HEK293 (cell line): ENCODE measurements at regions not wholly inside any gene's neighbourhood (a gene's known extent, or its start where the extent isn't known, plus 50 kb on each side); places are given as distances from the start of the nearest gene placed in this dataset.

Experiments used
- CTCF ChIA-PET: fragments of 350-600 bp; formaldehyde crosslinking; extraction: SDS; loops from one replicate; lab custom pipeline; 2021; ENCODE audit warnings: antibody characterized with exemption; lab: Yijun Ruan, JAX
- POLR2A ChIA-PET: fragments of 300-600 bp; formaldehyde crosslinking; extraction: SDS; loops from one replicate; lab custom pipeline; 2020; ENCODE audit warnings: antibody characterized with exemption, inconsistent platforms; lab: Yijun Ruan, JAX
- H3K27ac ChIP-seq: fragments of 200-500 bp; sonication (Bioruptor generic); 2 replicates; pipeline ENCODE4 v1.5.1; 2014; ENCODE audit warnings: low read depth, low read length, control low read depth, inconsistent platforms; ENCODE audit errors: extremely low read depth
- H3K36me3 ChIP-seq, 2 experiments: fragments of 200-500 bp in 1 of 2; sonication (Bioruptor generic) in 1 of 2; 1 replicate in 1 of 2; 2 replicates in 1 of 2; pipeline ENCODE4 v1.5.1; 2014 to 2017; ENCODE audit warnings: inconsistent platforms in 2 of 2, low read length in 2 of 2; ENCODE audit not compliant: control insufficient read depth in 2 of 2, insufficient read depth in 1 of 2
- H3K4me1 ChIP-seq: fragments of 200-500 bp; sonication (Bioruptor generic); 2 replicates; pipeline ENCODE4 v1.5.1; 2014; ENCODE audit warnings: mild to moderate bottlenecking, low read length, inconsistent platforms; ENCODE audit not compliant: control insufficient read depth, insufficient read depth
- H3K4me3 ChIP-seq: 2 replicates; pipeline ENCODE4 v1.5.1; 2011; ENCODE audit warnings: low read depth, mild to moderate bottlenecking, control low read depth, low read length, moderate library complexity
- H3K9me3 ChIP-seq: fragments of 200-500 bp; sonication (Bioruptor generic); 2 replicates; pipeline ENCODE4 v1.5.1; 2014; ENCODE audit warnings: low read depth, low read length, inconsistent platforms; ENCODE audit not compliant: control insufficient read depth, insufficient read depth
- BCL11B ChIP-seq: fragments of 450-650 bp; formaldehyde crosslinking; IDR thresholded peaks from 2 replicates; pipeline ENCODE4 v1.5.1; 2016; ENCODE audit warnings: low read depth, missing biosample characterization, missing genetic modification characterization
- KLF16 ChIP-seq: fragments of 450-650 bp; formaldehyde crosslinking; IDR thresholded peaks from 2 replicates; pipeline ENCODE4 v1.5.1; 2017; ENCODE audit warnings: missing biosample characterization, missing genetic modification characterization
- MEIS1 ChIP-seq: sonication (generic); formaldehyde crosslinking; IDR thresholded peaks from 2 replicates; pipeline ENCODE4 v1.8.1; 2022; ENCODE audit warnings: missing genetic modification reagents, mild to moderate bottlenecking, borderline replicate concordance
- PRDM6 ChIP-seq: fragments of 450-650 bp; formaldehyde crosslinking; IDR thresholded peaks from 2 replicates; pipeline ENCODE4 v1.5.1; 2017; ENCODE audit warnings: missing biosample characterization, missing genetic modification characterization
- WT1 ChIP-seq: fragments of 450-650 bp; formaldehyde crosslinking; IDR thresholded peaks from 2 replicates; pipeline ENCODE4 v1.5.1; 2016; ENCODE audit warnings: missing biosample characterization, missing genetic modification characterization
- ZBTB21 ChIP-seq: fragments of 450-650 bp; formaldehyde crosslinking; IDR thresholded peaks from 2 replicates; pipeline ENCODE4 v1.5.1; 2017; ENCODE audit warnings: missing biosample characterization, missing genetic modification characterization
- ZBTB44 ChIP-seq: fragments of 450-650 bp; IDR thresholded peaks from 2 replicates; pipeline ENCODE4 v1.5.1; 2018; ENCODE audit warnings: missing biosample characterization, mild to moderate bottlenecking, missing genetic modification characterization
- ZBTB6 ChIP-seq: fragments of 450-650 bp; formaldehyde crosslinking; IDR thresholded peaks from 2 replicates; pipeline ENCODE4 v1.5.1; 2017; ENCODE audit warnings: missing biosample characterization, missing genetic modification characterization
- ZBTB7A ChIP-seq: fragments of 450-650 bp; formaldehyde crosslinking; IDR thresholded peaks from 2 replicates; pipeline ENCODE4 v1.5.1; 2016; ENCODE audit warnings: low read depth, missing biosample characterization, missing genetic modification characterization
- ZNF112 ChIP-seq: fragments of 450-650 bp; formaldehyde crosslinking; IDR thresholded peaks from 2 replicates; pipeline ENCODE4 v1.5.0; 2017; ENCODE audit warnings: missing biosample characterization, missing genetic modification characterization
- ZNF114 ChIP-seq: fragments of 450-650 bp; formaldehyde crosslinking; IDR thresholded peaks from 2 replicates; pipeline ENCODE4 v1.5.0; 2017; ENCODE audit warnings: missing biosample characterization, missing genetic modification characterization
- ZNF175 ChIP-seq: fragments of 450-650 bp; formaldehyde crosslinking; IDR thresholded peaks from 2 replicates; pipeline ENCODE4 v1.5.1; 2016; ENCODE audit warnings: missing biosample characterization, missing genetic modification characterization
- ZNF2 ChIP-seq: fragments of 450-650 bp; formaldehyde crosslinking; IDR thresholded peaks from 2 replicates; pipeline ENCODE4 v1.5.1; 2016; ENCODE audit warnings: missing biosample characterization, missing genetic modification characterization
- ZNF239 ChIP-seq: fragments of 450-650 bp; formaldehyde crosslinking; IDR thresholded peaks from 2 replicates; pipeline ENCODE4 v1.5.1; 2016; ENCODE audit warnings: missing biosample characterization, missing genetic modification characterization
- ZNF266 ChIP-seq: fragments of 450-650 bp; formaldehyde crosslinking; IDR thresholded peaks from 2 replicates; pipeline ENCODE4 v1.5.1; 2016; ENCODE audit warnings: missing biosample characterization, missing genetic modification characterization, low read depth
- ZNF292 ChIP-seq: fragments of 450-650 bp; formaldehyde crosslinking; IDR thresholded peaks from 2 replicates; pipeline ENCODE4 v1.5.1; 2016; ENCODE audit warnings: low read depth, missing biosample characterization, missing genetic modification characterization, borderline replicate concordance
- ZNF302 ChIP-seq: fragments of 450-650 bp; formaldehyde crosslinking; IDR thresholded peaks from 2 replicates; pipeline ENCODE4 v1.5.1; 2016; ENCODE audit warnings: missing biosample characterization, missing genetic modification characterization, low read depth
- ZNF394 ChIP-seq: fragments of 450-650 bp; formaldehyde crosslinking; IDR thresholded peaks from 2 replicates; pipeline ENCODE4 v1.5.1; 2016; ENCODE audit warnings: missing biosample characterization, missing genetic modification characterization, mild to moderate bottlenecking, moderate library complexity, borderline replicate concordance
- ZNF449 ChIP-seq: fragments of 450-650 bp; formaldehyde crosslinking; IDR thresholded peaks from 2 replicates; pipeline ENCODE4 v1.5.1; 2017; ENCODE audit warnings: missing biosample characterization, mild to moderate bottlenecking, missing genetic modification characterization, moderate library complexity
- ZNF555 ChIP-seq: fragments of 450-650 bp; formaldehyde crosslinking; conservative IDR thresholded peaks from 2 replicates; pipeline ENCODE4 v1.5.1; 2017; ENCODE audit warnings: missing biosample characterization, mild to moderate bottlenecking, missing genetic modification characterization, inconsistent platforms
- ZNF600 ChIP-seq: fragments of 450-650 bp; formaldehyde crosslinking; IDR thresholded peaks from 2 replicates; pipeline ENCODE4 v1.5.1; 2016; ENCODE audit warnings: missing biosample characterization, missing genetic modification characterization
- ZNF658 ChIP-seq: fragments of 450-650 bp; formaldehyde crosslinking; IDR thresholded peaks from 2 replicates; pipeline ENCODE4; 2016; ENCODE audit warnings: missing biosample characterization, missing genetic modification characterization
- ZNF664 ChIP-seq: fragments of 450-650 bp; formaldehyde crosslinking; IDR thresholded peaks from 2 replicates; pipeline ENCODE4 v1.5.1; 2016; ENCODE audit warnings: missing biosample characterization, missing genetic modification characterization
- ZXDB ChIP-seq: fragments of 450-650 bp; formaldehyde crosslinking; IDR thresholded peaks from 2 replicates; pipeline ENCODE4 v1.5.1; 2016; ENCODE audit warnings: missing biosample characterization, missing genetic modification characterization

- no peaks in the 10 kb centered on the region for H3K36me3 ChIP-seq
- no peak overlapping the region for H3K4me3 ChIP-seq
- H3K27ac ChIP-seq = no peak overlapping the region
- no peaks in the 10 kb centered on the region for H3K4me1 ChIP-seq
- ChIA-PET CTCF (no interaction called here), POLR2A (no interaction called here)
- H3K9me3 ChIP-seq = no peaks in the 10 kb centered on the region
- no peak for TF ChIP-seq ZXDB (tag by site-specific recombination)
- no peak for TF ChIP-seq ZNF175 (tag by site-specific recombination)
- no peak for TF ChIP-seq ZNF266 (tag by site-specific recombination)
- no peak for TF ChIP-seq ZNF2 (tag by site-specific recombination)
- TF ChIP-seq ZNF239 (tag by site-specific recombination) = no peak
These were observed 407.3 kb downstream of the FAT4 start for GRCh38 chr4:125722009-125722408.

GRCh38 chr4:125725957-125726525 lies 411.3 kb downstream of the FAT4 start:
- no peak overlapping the region for H3K4me3 ChIP-seq
- ChIA-PET CTCF (no interaction called here), POLR2A (no interaction called here)
- no peaks in the 10 kb centered on the region for H3K36me3 ChIP-seq
- H3K27ac ChIP-seq = no peak overlapping the region
- H3K4me1 ChIP-seq = no peaks in the 10 kb centered on the region
- TF ChIP-seq BCL11B = no peak
- no peak for TF ChIP-seq ZNF112 (tag by site-specific recombination)
- TF ChIP-seq MEIS1 = no peak
- TF ChIP-seq ZNF114 (tag by site-specific recombination) = no peak
- no peak for TF ChIP-seq ZNF292 (tag by site-specific recombination)
- H3K9me3 ChIP-seq = no peaks in the 10 kb centered on the region

GRCh38 chr4:125727931-125728330 lies 413.2 kb downstream of the FAT4 start:
- CTCF ChIA-PET = no interaction called here
- H3K36me3 ChIP-seq = no peaks in the 10 kb centered on the region
- no peaks in the 10 kb centered on the region for H3K4me1 ChIP-seq
- POLR2A ChIA-PET = no interaction called here
- no peaks in the 10 kb centered on the region for H3K9me3 ChIP-seq
- H3K27ac ChIP-seq = no peak overlapping the region
- TF ChIP-seq ZNF600 (tag by site-specific recombination) (no peak), ZNF449 (no peak), ZNF658 (tag by site-specific recombination) (no peak), ZNF664 (tag by site-specific recombination) (no peak), ZBTB6 (no peak), ZNF302 (tag by site-specific recombination) (no peak), WT1 (tag by site-specific recombination) (no peak), ZBTB44 (tag by site-specific recombination) (no peak), ZBTB21 (tag by site-specific recombination) (no peak), ZBTB7A (tag by site-specific recombination) (no peak), PRDM6 (tag by site-specific recombination) (no peak), ZNF394 (no peak), ZXDB (tag by site-specific recombination) (no peak), KLF16 (tag by site-specific recombination) (no peak), ZNF555 (no peak)
- TF ChIP-seq, all 188 proteins: peak for 0
- no peak overlapping the region for H3K4me3 ChIP-seq
